ENCODE measurements at regions not wholly inside any gene's neighbourhood (a gene's known extent, or its start where the extent isn't known, plus 50 kb on each side); places are given as distances from the start of the nearest gene placed in this dataset.
A peak's percentile ranks its signal among the peaks of the same experiment; 100 is the strongest.

GRCh38 chr6:163895162-163895561 lies 480.6 kb downstream of the QKI start:
- H3K9me3 ChIP-seq, result no peaks in the 10 kb centered on the region
- H3K27ac ChIP-seq, result no peak overlapping the region
- H3K36me3 ChIP-seq, result no peaks in the 10 kb centered on the region
- DNase-seq, result no peak
- intact Hi-C loops (cut with DNase I), result no loop called here
- H3K27me3 ChIP-seq, result no peaks in the 10 kb centered on the region
- no peak overlapping the region for H3K4me3 ChIP-seq
- H3K4me1 ChIP-seq, result peaks cover 0 to 2% (median 0%) of the 10 kb centered on the region in 4 donors
- no peak for TF ChIP-seq CTCF (IDR thresholded peaks at IDR 0.05)
- no peak for TF ChIP-seq POLR2A (IDR thresholded peaks at IDR 0.05)
- no peak for ATAC-seq

- Histone ChIP-seq H3K36me3 (no peaks in the 10 kb centered on the region), H3K27me3 (no peaks in the 10 kb centered on the region), H3K27ac (no peak overlapping the region), H3K9me3 (no peaks in the 10 kb centered on the region), H3K4me1 (peaks cover 0 to 2% (median 0%) of the 10 kb centered on the region in 4 donors), H3K4me3 (no peak overlapping the region)
- intact Hi-C loops (cut with DNase I), result no loop called here
- peak; percentile 36 to 76 (median 56) for ATAC-seq
- no peak for DNase-seq
- 60% methylated on average over 4 of the region's 4 CpGs for WGBS (ENCODE audit: insufficient coverage, low coverage, low lambda C conversion rate, missing lambda C conversion rate)
- TF ChIP-seq POLR2A (IDR thresholded peaks at IDR 0.05), result no peak
- TF ChIP-seq CTCF (IDR thresholded peaks at IDR 0.05), result no peak
Observed at GRCh38 chr6:163893609-163894189, 479.2 kb downstream of the QKI start.

GRCh38 chr6:163892824-163893561 lies 478.5 kb downstream of the QKI start:
- DNase-seq (no peak), ATAC-seq (no peak)
- intact Hi-C loops (cut with DNase I), result no loop called here
- Histone ChIP-seq H3K36me3 (no peaks in the 10 kb centered on the region), H3K27ac (no peak overlapping the region), H3K4me3 (no peak overlapping the region), H3K4me1 (peaks cover 0 to 2% (median 0%) of the 10 kb centered on the region in 4 donors), H3K27me3 (no peaks in the 10 kb centered on the region), H3K9me3 (peaks cover 0 to 3% (median 0%) of the 10 kb centered on the region in 4 donors)
- 79% methylated on average over 11 of the region's 12 CpGs for WGBS (ENCODE audit: insufficient coverage, low coverage, low lambda C conversion rate, missing lambda C conversion rate)
- TF ChIP-seq CTCF (IDR thresholded peaks at IDR 0.05), result no peak

GRCh38 chr6:163889904-163890514 lies 475.5 kb downstream of the QKI start:
- H3K36me3 ChIP-seq, result no peaks in the 10 kb centered on the region
- intact Hi-C loops (cut with DNase I), result no loop called here
- no peaks in the 10 kb centered on the region for H3K27me3 ChIP-seq
- peaks cover 0 to 3% (median 0%) of the 10 kb centered on the region in 4 donors for H3K9me3 ChIP-seq
- H3K4me3 ChIP-seq, result no peak overlapping the region
- no peak for TF ChIP-seq POLR2A (IDR thresholded peaks at IDR 0.05)
- no peak for TF ChIP-seq CTCF (IDR thresholded peaks at IDR 0.05)
- 62% methylated on average over 3 of the region's 3 CpGs for WGBS (ENCODE audit: insufficient coverage, low coverage, low lambda C conversion rate, missing lambda C conversion rate)
- no peak for ATAC-seq
- no peak for DNase-seq
- no peak overlapping the region for H3K27ac ChIP-seq
- peaks cover 0 to 2% (median 0%) of the 10 kb centered on the region in 4 donors for H3K4me1 ChIP-seq
